Thoracic aorta (tissue), 2 donors: ENCODE measurements at regions not wholly inside any gene's neighbourhood (a gene's known extent, or its start where the extent isn't known, plus 50 kb on each side); places are given as distances from the start of the nearest gene placed in this dataset.

ENCODE experiments used
- ATAC-seq: fragments of 150-250 bp; one replicate; pipeline ENCODE4 v1.8.0; 2017; ENCODE audit warnings: low read depth; ENCODE audit not compliant: insufficient number of reproducible peaks, low FRiP score
- DNase-seq: peaks from one replicate; pipeline ENCODE4 v3.0.0-alpha.2; 2020; ENCODE audit warnings: low spot score
- H3K27ac ChIP-seq, 2 donors: fragments of 200-600 bp; sonication (generic); 1 replicate in 1 of 2; 2 replicates in 1 of 2; pipeline ENCODE4 v1.5.1; 2016; ENCODE audit warnings: mild to moderate bottlenecking in 2 of 2, moderate library complexity in 2 of 2
- H3K27me3 ChIP-seq: fragments of 200-600 bp; sonication (generic); replicated peaks from 2 replicates; pipeline ENCODE4 v1.6.0; 2016; ENCODE audit warnings: mild to moderate bottlenecking; ENCODE audit not compliant: insufficient read depth
- H3K36me3 ChIP-seq: fragments of 200-600 bp; sonication (generic); one replicate; pipeline ENCODE4 v1.5.1; 2016
- H3K4me1 ChIP-seq, 2 donors: fragments of 200-600 bp; sonication (generic); 1 replicate in 1 of 2; 2 replicates in 1 of 2; pipeline versions ENCODE4 v1.5.1 to v1.6.0; 2016; ENCODE audit warnings: low read depth in 2 of 2, mild to moderate bottlenecking in 1 of 2; ENCODE audit not compliant: control insufficient read depth in 1 of 2
- H3K4me3 ChIP-seq: fragments of 200-600 bp; sonication (generic); 2 replicates; pipeline ENCODE4 v1.5.1; 2016; ENCODE audit warnings: mild to moderate bottlenecking
- H3K9me3 ChIP-seq: fragments of 200-600 bp; sonication (generic); 2 replicates; pipeline ENCODE4 v1.5.1; 2016
- CTCF ChIP-seq: fragments of 200-600 bp; sonication (generic); IDR thresholded peaks from one replicate; pipeline ENCODE4 v1.5.1; 2019; ENCODE audit warnings: antibody characterized with exemption

DNA sequence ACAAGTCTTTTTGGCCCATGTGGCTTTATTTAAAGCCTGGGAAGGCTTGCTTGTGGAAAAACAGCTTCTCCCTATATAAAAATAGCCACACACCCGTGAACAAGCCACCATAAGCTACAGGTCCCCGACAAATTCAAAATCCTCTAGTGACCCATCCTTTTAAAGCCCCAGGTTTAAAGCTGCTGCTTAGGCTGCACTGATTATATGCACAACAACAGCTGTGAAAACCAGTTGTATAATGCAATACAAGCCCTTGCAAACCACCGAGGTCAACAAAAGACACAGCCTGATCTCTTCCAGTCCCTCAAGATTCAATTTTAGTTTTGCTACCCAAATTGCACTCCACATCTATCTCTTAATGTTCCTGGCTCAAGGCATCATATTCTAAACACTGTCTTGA, 186.0 kb upstream of the WDFY3 start:
- DNase-seq (no peak), ATAC-seq (no peak)
- H3K4me1 ChIP-seq, result no peaks in the 10 kb centered on the region
- H3K9me3 ChIP-seq, result no peaks in the 10 kb centered on the region
- TF ChIP-seq CTCF, result no peak
- H3K27ac ChIP-seq, result no peak overlapping the region
- H3K4me3 ChIP-seq, result no peak overlapping the region
- no peaks in the 10 kb centered on the region for H3K36me3 ChIP-seq
- H3K27me3 ChIP-seq, result no peaks in the 10 kb centered on the region

DNA sequence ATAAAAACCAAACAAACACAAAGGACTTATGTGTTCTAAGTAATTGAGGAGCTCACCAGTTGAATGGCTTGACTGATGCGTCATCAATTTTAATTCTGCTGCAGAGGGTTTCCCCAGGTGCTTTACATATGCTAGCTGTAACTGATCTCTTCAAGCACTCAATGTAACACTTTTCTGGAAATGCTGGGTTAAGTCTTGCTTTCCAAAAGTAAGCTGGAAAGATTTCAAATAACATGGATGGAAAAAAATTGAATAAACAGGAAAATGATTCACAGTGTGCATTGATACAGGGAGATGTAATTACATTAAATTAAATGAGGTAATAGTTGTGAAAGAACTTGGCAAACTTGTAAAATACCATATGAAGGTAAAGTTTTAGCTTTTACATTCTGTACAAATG, 186.7 kb upstream of the WDFY3 start:
- H3K4me3 ChIP-seq, result no peak overlapping the region
- no peak for DNase-seq
- H3K27me3 ChIP-seq, result no peaks in the 10 kb centered on the region
- no peaks in the 10 kb centered on the region for H3K36me3 ChIP-seq
- no peaks in the 10 kb centered on the region for H3K9me3 ChIP-seq
- H3K4me1 ChIP-seq, result no peaks in the 10 kb centered on the region
- ATAC-seq, result no peak
- H3K27ac ChIP-seq, result no peak overlapping the region
- TF ChIP-seq CTCF, result no peak

DNA sequence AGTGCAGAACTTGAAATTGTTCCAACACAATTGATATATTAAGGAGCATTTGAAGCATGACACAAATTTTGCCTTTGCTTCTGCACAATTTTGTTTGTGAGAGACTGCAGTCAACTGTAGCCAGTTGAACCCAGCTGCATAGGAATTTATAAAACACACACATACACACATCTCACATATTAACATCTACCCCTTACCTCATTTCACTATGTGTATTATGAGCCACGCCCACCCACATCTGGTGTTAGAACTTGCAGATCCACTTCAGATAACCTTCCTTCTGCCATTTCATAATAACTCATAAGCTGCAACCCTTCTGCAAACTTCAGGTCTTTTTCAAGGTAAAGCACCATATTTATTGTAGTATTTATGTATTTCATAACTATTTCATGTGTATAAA, 188.1 kb upstream of the WDFY3 start:
- ATAC-seq, result no peak
- H3K4me3 ChIP-seq, result no peak overlapping the region
- no peaks in the 10 kb centered on the region for H3K9me3 ChIP-seq
- no peak for TF ChIP-seq CTCF
- no peaks in the 10 kb centered on the region for H3K27me3 ChIP-seq
- H3K27ac ChIP-seq, result no peak overlapping the region
- DNase-seq, result no peak
- no peaks in the 10 kb centered on the region for H3K36me3 ChIP-seq
- no peaks in the 10 kb centered on the region for H3K4me1 ChIP-seq

- H3K9me3 ChIP-seq, result no peaks in the 10 kb centered on the region
- TF ChIP-seq CTCF, result no peak
- no peak overlapping the region for H3K4me3 ChIP-seq
- no peak for ATAC-seq
- no peak for DNase-seq
- H3K27ac ChIP-seq, result no peak overlapping the region
- H3K36me3 ChIP-seq, result no peaks in the 10 kb centered on the region
- no peaks in the 10 kb centered on the region for H3K4me1 ChIP-seq
- no peaks in the 10 kb centered on the region for H3K27me3 ChIP-seq
Observed at GRCh38 chr4:85165808-85166207, 199.3 kb upstream of the WDFY3 start.

DNA sequence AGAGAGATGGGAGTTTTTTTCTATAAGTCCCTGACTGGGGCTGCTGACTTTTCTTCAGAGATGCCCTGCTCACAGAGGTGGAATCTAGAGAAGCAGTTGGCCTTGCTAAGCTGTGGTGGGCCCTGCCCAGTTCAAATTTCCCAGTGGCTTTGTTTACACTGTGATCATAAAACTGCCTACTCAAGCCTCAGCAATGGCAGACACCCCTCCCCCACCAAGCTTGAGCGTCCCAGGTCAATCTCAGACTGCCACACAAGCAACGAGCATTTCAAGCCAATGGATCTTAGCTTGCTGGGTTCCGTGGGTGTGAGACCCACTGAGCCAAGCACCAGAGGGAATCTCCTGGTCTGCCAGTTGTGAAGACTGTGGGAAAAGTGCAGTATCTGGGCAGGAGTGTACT, 199.8 kb upstream of the WDFY3 start:
- H3K4me1 ChIP-seq, result no peaks in the 10 kb centered on the region
- no peaks in the 10 kb centered on the region for H3K36me3 ChIP-seq
- ATAC-seq, result no peak
- no peaks in the 10 kb centered on the region for H3K9me3 ChIP-seq
- no peak overlapping the region for H3K4me3 ChIP-seq
- no peak for TF ChIP-seq CTCF
- DNase-seq, result no peak
- no peaks in the 10 kb centered on the region for H3K27me3 ChIP-seq
- no peak overlapping the region for H3K27ac ChIP-seq
